ENCODE measurements at regions not wholly inside any gene's neighbourhood (a gene's known extent, or its start where the extent isn't known, plus 50 kb on each side); places are given as distances from the start of the nearest gene placed in this dataset.

GRCh38 chr3:161890147-161890625 is 393.6 kb downstream of the OTOL1 start:
- Histone ChIP-seq H3K4me3 (ENCODE audit: severe bottlenecking) (no peak overlapping the region), H3K9me3 (ENCODE audit: severe bottlenecking) (no peaks in the 10 kb centered on the region), H3K36me3 (ENCODE audit: low read depth) (no peaks in the 10 kb centered on the region), H3K4me1 (ENCODE audit: insufficient read depth, poor library complexity, severe bottlenecking) (peaks cover 3% of the 10 kb centered on the region), H3K27me3 (ENCODE audit: insufficient read depth, poor library complexity, severe bottlenecking) (no peaks in the 10 kb centered on the region), H3K27ac (ENCODE audit: poor library complexity, severe bottlenecking) (no peak overlapping the region)
- DNase-seq (ENCODE audit: low spot score) (peak; percentile 76), ATAC-seq (ENCODE audit: low read depth) (peak; percentile 97)
- no peak for TF ChIP-seq CTCF (IDR thresholded peaks at IDR 0.05; ENCODE audit: poor library complexity, severe bottlenecking)

GRCh38 chr3:161893972-161894371 is 397.4 kb downstream of the OTOL1 start:
- no peaks in the 10 kb centered on the region for H3K36me3 ChIP-seq (ENCODE audit: low read depth)
- peaks cover 3% of the 10 kb centered on the region for H3K4me1 ChIP-seq (ENCODE audit: insufficient read depth, poor library complexity, severe bottlenecking)
- H3K9me3 ChIP-seq (ENCODE audit: severe bottlenecking) = no peaks in the 10 kb centered on the region
- DNase-seq (ENCODE audit: low spot score) (no peak), ATAC-seq (ENCODE audit: low read depth) (no peak)
- H3K4me3 ChIP-seq (ENCODE audit: severe bottlenecking) = no peak overlapping the region
- H3K27ac ChIP-seq (ENCODE audit: poor library complexity, severe bottlenecking) = no peak overlapping the region
- H3K27me3 ChIP-seq (ENCODE audit: insufficient read depth, poor library complexity, severe bottlenecking) = peaks cover 5% of the 10 kb centered on the region
- no peak for TF ChIP-seq CTCF (IDR thresholded peaks at IDR 0.05; ENCODE audit: poor library complexity, severe bottlenecking)

GRCh38 chr3:161894657-161895056 is 398.0 kb downstream of the OTOL1 start:
- DNase-seq (ENCODE audit: low spot score) = no peak
- H3K36me3 ChIP-seq (ENCODE audit: low read depth) = no peaks in the 10 kb centered on the region
- TF ChIP-seq CTCF (IDR thresholded peaks at IDR 0.05; ENCODE audit: poor library complexity, severe bottlenecking) = no peak
- H3K9me3 ChIP-seq (ENCODE audit: severe bottlenecking) = no peaks in the 10 kb centered on the region
- H3K4me1 ChIP-seq (ENCODE audit: insufficient read depth, poor library complexity, severe bottlenecking) = peaks cover 3% of the 10 kb centered on the region
- H3K27ac ChIP-seq (ENCODE audit: poor library complexity, severe bottlenecking) = no peak overlapping the region
- H3K4me3 ChIP-seq (ENCODE audit: severe bottlenecking) = no peak overlapping the region
- H3K27me3 ChIP-seq (ENCODE audit: insufficient read depth, poor library complexity, severe bottlenecking) = peaks cover 5% of the 10 kb centered on the region
- no peak for ATAC-seq (ENCODE audit: low read depth)

- Histone ChIP-seq H3K4me1 (ENCODE audit: insufficient read depth, poor library complexity, severe bottlenecking) (no peaks in the 10 kb centered on the region), H3K27me3 (ENCODE audit: insufficient read depth, poor library complexity, severe bottlenecking) (no peaks in the 10 kb centered on the region), H3K36me3 (ENCODE audit: low read depth) (no peaks in the 10 kb centered on the region), H3K4me3 (ENCODE audit: severe bottlenecking) (no peak overlapping the region), H3K9me3 (ENCODE audit: severe bottlenecking) (no peaks in the 10 kb centered on the region), H3K27ac (ENCODE audit: poor library complexity, severe bottlenecking) (no peak overlapping the region)
- no peak for TF ChIP-seq CTCF (IDR thresholded peaks at IDR 0.05; ENCODE audit: poor library complexity, severe bottlenecking)
- ATAC-seq (ENCODE audit: low read depth) (peak; percentile 31; the same call in 1 of the 3 replicates), DNase-seq (ENCODE audit: low spot score) (no peak)
Observed at GRCh38 chr3:161905520-161906132, 409.0 kb downstream of the OTOL1 start.

- DNase-seq (ENCODE audit: low spot score) (no peak), ATAC-seq (ENCODE audit: low read depth) (peak; percentile 86)
- Histone ChIP-seq H3K27ac (ENCODE audit: poor library complexity, severe bottlenecking) (no peak overlapping the region), H3K27me3 (ENCODE audit: insufficient read depth, poor library complexity, severe bottlenecking) (no peaks in the 10 kb centered on the region), H3K4me3 (ENCODE audit: severe bottlenecking) (no peak overlapping the region), H3K36me3 (ENCODE audit: low read depth) (no peaks in the 10 kb centered on the region), H3K9me3 (ENCODE audit: severe bottlenecking) (no peaks in the 10 kb centered on the region), H3K4me1 (ENCODE audit: insufficient read depth, poor library complexity, severe bottlenecking) (peaks cover 8% of the 10 kb centered on the region)
- TF ChIP-seq CTCF (IDR thresholded peaks at IDR 0.05; ENCODE audit: poor library complexity, severe bottlenecking) = no peak
Observed at GRCh38 chr3:161913786-161914389, 417.3 kb downstream of the OTOL1 start.

All from RWPE2 (cell line).